GM12892 (cell line): ENCODE measurements at regions not wholly inside any gene's neighbourhood (a gene's known extent, or its start where the extent isn't known, plus 50 kb on each side); places are given as distances from the start of the nearest gene placed in this dataset.

Experiments
- POLR2A ChIP-seq: IDR thresholded peaks from 2 replicates; pipeline ENCODE4 v1.6.1; 2011; ENCODE audit warnings: low read depth, low read length, control low read depth
- TAF1 ChIP-seq: IDR thresholded peaks from 2 replicates; pipeline ENCODE4 v1.6.1; 2011; ENCODE audit warnings: low read depth, mild to moderate bottlenecking, control low read depth, low read length, borderline replicate concordance

DNA sequence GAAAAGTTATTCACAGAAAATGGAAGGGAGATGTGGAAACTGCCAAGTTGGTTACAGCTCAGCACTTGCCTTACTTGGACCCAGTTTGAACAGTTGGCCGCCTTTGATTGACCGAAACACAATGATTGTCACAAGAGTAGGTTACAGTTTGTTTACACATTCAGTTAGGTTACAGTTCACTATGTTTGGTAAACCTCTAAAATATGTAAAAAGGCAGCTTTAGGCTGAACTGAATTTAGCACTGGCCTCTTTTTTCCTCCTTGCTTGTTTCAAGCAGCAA, 116.2 kb downstream of the OLIG3 start:
- TF ChIP-seq TAF1 (no peak), POLR2A (no peak)
